IPS-20b (cell line): ENCODE measurements at regions not wholly inside any gene's neighbourhood (a gene's known extent, or its start where the extent isn't known, plus 50 kb on each side); places are given as distances from the start of the nearest gene placed in this dataset.

Experiments used
- H3K27ac ChIP-seq: one replicate; pipeline ENCODE4 v1.5.1; 2013; ENCODE audit warnings: low read length
- H3K27me3 ChIP-seq: 2 replicates; pipeline ENCODE4 v1.6.1; 2013; ENCODE audit warnings: mild to moderate bottlenecking, low read length, inconsistent platforms; ENCODE audit not compliant: insufficient read depth
- H3K36me3 ChIP-seq: 2 replicates; pipeline ENCODE4 v1.6.1; 2013; ENCODE audit warnings: low read depth, mild to moderate bottlenecking, inconsistent platforms, low read length, moderate library complexity; ENCODE audit not compliant: insufficient read depth
- H3K4me1 ChIP-seq: 2 replicates; pipeline ENCODE4 v1.6.1; 2013; ENCODE audit warnings: mild to moderate bottlenecking, control low read depth, inconsistent platforms, low read length, moderate library complexity; ENCODE audit not compliant: insufficient read depth
- H3K4me3 ChIP-seq: 2 replicates; pipeline ENCODE4 v1.5.1; 2013; ENCODE audit warnings: mild to moderate bottlenecking, low read length, inconsistent platforms
- H3K9ac ChIP-seq: 2 replicates; pipeline ENCODE4 v1.6.1; 2013; ENCODE audit warnings: low read depth, mild to moderate bottlenecking, inconsistent platforms, low read length, moderate library complexity
- H3K9me3 ChIP-seq: 2 replicates; pipeline ENCODE4 v1.6.1; 2013; ENCODE audit warnings: mild to moderate bottlenecking, low read depth, low read length, inconsistent platforms; ENCODE audit not compliant: insufficient read depth

GRCh38 chr3:73681198-73681597 lies 56.5 kb upstream of the PDZRN3 start:
- no peak overlapping the region for H3K9ac ChIP-seq
- no peaks in the 10 kb centered on the region for H3K27me3 ChIP-seq
- no peaks in the 10 kb centered on the region for H3K36me3 ChIP-seq
- H3K4me1 ChIP-seq: peaks cover 17% of the 10 kb centered on the region; the same call in 1 of the 2 replicates
- no peak overlapping the region for H3K27ac ChIP-seq
- H3K9me3 ChIP-seq: no peaks in the 10 kb centered on the region
- H3K4me3 ChIP-seq: no peak overlapping the region

- Histone ChIP-seq H3K36me3 (no peaks in the 10 kb centered on the region), H3K4me3 (no peak overlapping the region)
These were observed 55.8 kb upstream of the PDZRN3 start for GRCh38 chr3:73680391-73681095.

GRCh38 chr3:73677336-73678024 lies 52.7 kb upstream of the PDZRN3 start:
- Histone ChIP-seq H3K4me3 (no peak overlapping the region), H3K9ac (no peak overlapping the region), H3K4me1 (peaks cover 16% of the 10 kb centered on the region), H3K27me3 (no peaks in the 10 kb centered on the region), H3K9me3 (no peaks in the 10 kb centered on the region), H3K27ac (no peak overlapping the region), H3K36me3 (no peaks in the 10 kb centered on the region)

More at GRCh38 chr3:73680391-73681095, 55.8 kb upstream of the PDZRN3 start:
- H3K27ac ChIP-seq: no peak overlapping the region
- no peaks in the 10 kb centered on the region for H3K27me3 ChIP-seq
- peaks cover 14% of the 10 kb centered on the region; the same call in 1 of the 2 replicates for H3K4me1 ChIP-seq
- H3K9ac ChIP-seq: no peak overlapping the region
- no peaks in the 10 kb centered on the region for H3K9me3 ChIP-seq
